ENCODE measurements at regions not wholly inside any gene's neighbourhood (a gene's known extent, or its start where the extent isn't known, plus 50 kb on each side); places are given as distances from the start of the nearest gene placed in this dataset.

DNA sequence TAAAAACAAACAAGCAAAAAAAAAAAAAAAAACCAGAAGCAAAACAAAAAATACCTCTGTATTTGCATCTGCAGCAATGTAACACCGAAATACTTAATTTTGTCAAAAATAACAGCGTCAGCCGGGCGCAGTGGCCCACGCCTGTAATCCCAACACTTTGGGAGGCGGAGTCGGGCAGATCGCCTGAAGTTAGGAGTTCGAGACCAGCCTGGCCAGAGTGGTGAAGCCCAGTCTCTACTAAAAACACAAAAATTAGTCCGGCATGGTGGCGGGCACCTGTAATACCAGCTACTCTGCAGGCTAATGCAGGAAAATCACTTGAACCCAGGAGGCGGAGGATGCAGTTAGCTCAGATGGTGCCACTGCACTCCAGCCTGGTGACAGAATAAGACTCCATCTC, 683.5 kb upstream of the CA10 start:
- Histone ChIP-seq H4K20me1 (ENCODE audit: insufficient read depth, low read length) (no peaks in the 10 kb centered on the region), H2AFZ (ENCODE audit: low read depth, low read length) (no peak overlapping the region), H3K79me2 (ENCODE audit: low read length) (no peaks in the 10 kb centered on the region), H3K9me3 (ENCODE audit: insufficient read depth, low read length) (no peaks in the 10 kb centered on the region), H3K36me3 (replicated peaks; ENCODE audit: low read depth, low read length) (no peaks in the 10 kb centered on the region), H3K9ac (ENCODE audit: low read length) (no peak overlapping the region), H3K4me2 (ENCODE audit: low read length) (no peak overlapping the region), H3K4me3 (ENCODE audit: low read length) (no peak overlapping the region), H3K27me3 (ENCODE audit: low read depth, low read length) (no peaks in the 10 kb centered on the region), H3K27ac (ENCODE audit: low read length) (no peak overlapping the region), H3K4me1 (ENCODE audit: low read length) (no peaks in the 10 kb centered on the region)
- no peak for TF ChIP-seq EZH2phosphoT487 (IDR thresholded peaks at IDR 0.05; ENCODE audit: low read depth)
- TF ChIP-seq, protein P1, sequence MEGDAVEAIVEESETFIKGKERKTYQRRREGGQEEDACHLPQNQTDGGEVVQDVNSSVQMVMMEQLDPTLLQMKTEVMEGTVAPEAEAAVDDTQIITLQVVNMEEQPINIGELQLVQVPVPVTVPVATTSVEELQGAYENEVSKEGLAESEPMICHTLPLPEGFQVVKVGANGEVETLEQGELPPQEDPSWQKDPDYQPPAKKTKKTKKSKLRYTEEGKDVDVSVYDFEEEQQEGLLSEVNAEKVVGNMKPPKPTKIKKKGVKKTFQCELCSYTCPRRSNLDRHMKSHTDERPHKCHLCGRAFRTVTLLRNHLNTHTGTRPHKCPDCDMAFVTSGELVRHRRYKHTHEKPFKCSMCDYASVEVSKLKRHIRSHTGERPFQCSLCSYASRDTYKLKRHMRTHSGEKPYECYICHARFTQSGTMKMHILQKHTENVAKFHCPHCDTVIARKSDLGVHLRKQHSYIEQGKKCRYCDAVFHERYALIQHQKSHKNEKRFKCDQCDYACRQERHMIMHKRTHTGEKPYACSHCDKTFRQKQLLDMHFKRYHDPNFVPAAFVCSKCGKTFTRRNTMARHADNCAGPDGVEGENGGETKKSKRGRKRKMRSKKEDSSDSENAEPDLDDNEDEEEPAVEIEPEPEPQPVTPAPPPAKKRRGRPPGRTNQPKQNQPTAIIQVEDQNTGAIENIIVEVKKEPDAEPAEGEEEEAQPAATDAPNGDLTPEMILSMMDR (IDR thresholded peaks at IDR 0.05; ENCODE audit: low read depth, low read length): no peak

DNA sequence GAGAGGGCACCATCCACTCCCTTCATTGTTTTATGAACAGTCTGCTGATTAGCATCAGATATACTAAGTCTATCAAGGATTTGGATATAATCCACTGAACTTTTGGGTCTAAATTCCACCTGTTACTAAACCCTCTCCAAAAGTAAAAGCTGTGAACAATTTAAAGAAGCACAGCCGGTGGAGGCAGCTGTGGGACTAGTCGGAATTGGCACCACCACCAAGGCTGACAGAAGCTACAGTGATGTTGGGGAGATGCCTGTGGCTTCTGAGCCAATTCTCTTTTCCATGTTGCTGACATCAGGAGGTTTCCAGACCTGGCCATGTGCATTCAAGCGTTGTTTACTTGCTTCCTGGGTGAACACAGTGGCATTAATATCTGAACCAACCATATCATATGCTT, 679.0 kb upstream of the CA10 start:
- Histone ChIP-seq H3K4me3 (ENCODE audit: low read length) (no peak overlapping the region), H3K36me3 (replicated peaks; ENCODE audit: low read depth, low read length) (no peaks in the 10 kb centered on the region), H3K9ac (ENCODE audit: low read length) (no peak overlapping the region), H3K27me3 (ENCODE audit: low read depth, low read length) (no peaks in the 10 kb centered on the region), H3K4me2 (ENCODE audit: low read length) (no peak overlapping the region), H4K20me1 (ENCODE audit: insufficient read depth, low read length) (no peaks in the 10 kb centered on the region), H3K79me2 (ENCODE audit: low read length) (no peaks in the 10 kb centered on the region), H3K4me1 (ENCODE audit: low read length) (no peaks in the 10 kb centered on the region), H3K9me3 (ENCODE audit: insufficient read depth, low read length) (no peaks in the 10 kb centered on the region), H3K27ac (ENCODE audit: low read length) (no peak overlapping the region), H2AFZ (ENCODE audit: low read depth, low read length) (no peak overlapping the region)
- no peak for TF ChIP-seq EZH2phosphoT487 (IDR thresholded peaks at IDR 0.05; ENCODE audit: low read depth)
- TF ChIP-seq, protein P1 (IDR thresholded peaks at IDR 0.05; ENCODE audit: low read depth, low read length): no peak

DNA sequence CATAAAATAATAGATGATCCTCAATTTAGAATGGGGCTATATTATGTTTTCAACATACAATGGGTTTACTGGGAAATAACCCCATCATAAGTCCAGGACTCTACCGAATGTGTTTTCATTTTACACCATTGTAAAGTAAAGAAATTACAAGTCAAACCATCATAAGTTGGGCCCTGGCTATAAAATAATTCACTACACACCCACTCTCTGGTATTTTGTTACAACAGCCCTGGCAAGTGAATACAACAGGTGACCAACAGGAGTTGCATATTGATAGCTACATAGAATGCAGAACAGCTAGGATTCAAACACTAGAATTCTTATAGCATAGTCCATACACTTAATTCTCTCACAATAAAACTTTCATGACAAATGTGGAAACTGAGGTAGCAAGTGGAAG, 673.0 kb upstream of the CA10 start:
- H3K9ac ChIP-seq (ENCODE audit: low read length): no peak overlapping the region
- TF ChIP-seq, protein P1 (IDR thresholded peaks at IDR 0.05; ENCODE audit: low read depth, low read length): no peak
- no peak for TF ChIP-seq EZH2phosphoT487 (IDR thresholded peaks at IDR 0.05; ENCODE audit: low read depth)
- no peaks in the 10 kb centered on the region for H3K27me3 ChIP-seq (ENCODE audit: low read depth, low read length)
- H3K4me2 ChIP-seq (ENCODE audit: low read length): no peak overlapping the region
- H4K20me1 ChIP-seq (ENCODE audit: insufficient read depth, low read length): no peaks in the 10 kb centered on the region
- H3K79me2 ChIP-seq (ENCODE audit: low read length): no peaks in the 10 kb centered on the region
- no peak overlapping the region for H3K27ac ChIP-seq (ENCODE audit: low read length)
- no peaks in the 10 kb centered on the region for H3K9me3 ChIP-seq (ENCODE audit: insufficient read depth, low read length)
- H3K36me3 ChIP-seq (replicated peaks; ENCODE audit: low read depth, low read length): no peaks in the 10 kb centered on the region
- H3K4me1 ChIP-seq (ENCODE audit: low read length): no peaks in the 10 kb centered on the region
- H3K4me3 ChIP-seq (ENCODE audit: low read length): no peak overlapping the region
- H2AFZ ChIP-seq (ENCODE audit: low read depth, low read length): no peak overlapping the region

DNA sequence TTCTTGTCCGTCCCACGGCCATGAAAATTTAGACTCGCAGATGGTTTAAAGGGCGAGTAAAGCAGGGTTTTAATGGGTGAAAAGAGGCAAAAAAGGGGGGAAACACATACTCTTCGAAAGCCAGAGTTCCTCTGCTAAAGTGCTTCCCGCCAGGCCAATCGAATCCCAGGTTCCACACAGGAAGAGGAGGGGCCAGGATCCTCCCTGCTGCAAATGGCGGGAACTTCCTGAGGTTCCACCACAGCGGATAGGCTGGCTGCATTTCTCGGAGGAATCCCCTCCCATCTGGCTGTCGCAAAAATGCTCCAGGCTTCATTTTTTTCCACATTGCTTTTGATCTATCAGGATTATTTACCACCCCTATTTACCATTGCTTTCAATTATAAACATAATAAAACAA, 670.1 kb upstream of the CA10 start:
- no peaks in the 10 kb centered on the region for H3K79me2 ChIP-seq (ENCODE audit: low read length)

More for the DNA sequence above, 670.1 kb upstream of the CA10 start:
- TF ChIP-seq, protein P1 (IDR thresholded peaks at IDR 0.05; ENCODE audit: low read depth, low read length): no peak
- no peak for TF ChIP-seq EZH2phosphoT487 (IDR thresholded peaks at IDR 0.05; ENCODE audit: low read depth)
- H3K9ac ChIP-seq (ENCODE audit: low read length): no peak overlapping the region
- no peaks in the 10 kb centered on the region for H3K9me3 ChIP-seq (ENCODE audit: insufficient read depth, low read length)
- no peaks in the 10 kb centered on the region for H3K27me3 ChIP-seq (ENCODE audit: low read depth, low read length)
- H3K36me3 ChIP-seq (replicated peaks; ENCODE audit: low read depth, low read length): no peaks in the 10 kb centered on the region
- no peak overlapping the region for H3K4me3 ChIP-seq (ENCODE audit: low read length)
- H3K4me2 ChIP-seq (ENCODE audit: low read length): no peak overlapping the region
- no peak overlapping the region for H2AFZ ChIP-seq (ENCODE audit: low read depth, low read length)
- no peaks in the 10 kb centered on the region for H4K20me1 ChIP-seq (ENCODE audit: insufficient read depth, low read length)
- H3K27ac ChIP-seq (ENCODE audit: low read length): no peak overlapping the region
- H3K4me1 ChIP-seq (ENCODE audit: low read length): no peaks in the 10 kb centered on the region
